K562 (cell line): ENCODE measurements at regions not wholly inside any gene's neighbourhood (a gene's known extent, or its start where the extent isn't known, plus 50 kb on each side); places are given as distances from the start of the nearest gene placed in this dataset.

Experiments
- ATAC-seq: fragments of 200-7000 bp; cut with Tn5 transposase; 3 replicates; pipeline ENCODE4 v1.9.1; 2020; ENCODE audit warnings: moderate library complexity
- BruUV-seq: library from RNA; stranded (reverse); fragments of 400-500 nt; replicated peaks from 2 replicates; lab custom pipeline; 2021; lab: Mats Ljungman, UMichigan
- CTCF ChIA-PET: fragments of 300-600 bp; formaldehyde crosslinking; extraction: SDS; loops from one replicate; lab custom pipeline; 2021; ENCODE audit warnings: low intra/inter-chr PET ratio; lab: Yijun Ruan, JAX
- POLR2A ChIA-PET: fragments of 300-600, 350-650 bp; sonication (Branson Sonifier 250); formaldehyde crosslinking; extraction: SDS; loops from one replicate; lab custom pipeline; 2021; ENCODE audit warnings: antibody characterized with exemption, inconsistent platforms; lab: Yijun Ruan, JAX
- DNase-seq, 4 experiments: peaks; one replicate each; pipeline versions ENCODE4 v3.0.0 to v3.0.0-alpha.2; 2011 to 2018; ENCODE audit warnings: low spot score in 3 of 4, mixed read lengths in 3 of 4; ENCODE audit errors: extremely low read depth in 1 of 4
- FAIRE-seq: peaks from 2 replicates; lab custom pipeline; 2011; peaks lifted over from hg19 to GRCh38; lab: Jason Lieb, UNC
- H2AFZ ChIP-seq: 2 replicates; pipeline ENCODE4 v1.6.0; 2011; ENCODE audit warnings: low read depth, low read length, control low read depth, inconsistent platforms
- H3K27ac ChIP-seq: fragments of 200-600 bp; 3 replicates; pipeline ENCODE4 v1.8.0; 2011; ENCODE audit warnings: low read depth, mild to moderate bottlenecking, control low read depth, inconsistent platforms, low read length, moderate library complexity, mixed read lengths; ENCODE audit errors: extremely low read depth
- H3K27me3 ChIP-seq, 2 experiments: fragments of 300-600 bp in 1 of 2; 2 replicates in 1 of 2; 3 replicates in 1 of 2; pipeline versions ENCODE4 v1.6.0 to v1.8.0; 2011; ENCODE audit warnings: inconsistent platforms in 2 of 2, low read length in 2 of 2, mild to moderate bottlenecking in 1 of 2, mixed read lengths in 1 of 2, moderate library complexity in 1 of 2; ENCODE audit not compliant: control insufficient read depth in 2 of 2, insufficient read depth in 2 of 2
- H3K36me3 ChIP-seq: fragments of 300-600 bp; 3 replicates; pipeline ENCODE4 v1.8.0; 2011; ENCODE audit warnings: mild to moderate bottlenecking, low read length, inconsistent platforms; ENCODE audit not compliant: control insufficient read depth, insufficient read depth
- H3K4me1 ChIP-seq, 2 experiments: fragments of 200-600 bp in 1 of 2; replicated peaks in 1 of 2; 2 replicates in 1 of 2; 3 replicates in 1 of 2; pipeline versions ENCODE4 v1.5.1 to v1.8.0; 2011; ENCODE audit warnings: inconsistent platforms in 2 of 2, low read length in 2 of 2, mild to moderate bottlenecking in 1 of 2, mixed read lengths in 1 of 2, moderate library complexity in 1 of 2; ENCODE audit not compliant: control insufficient read depth in 2 of 2, insufficient read depth in 2 of 2
- H3K4me2 ChIP-seq: 2 replicates; pipeline ENCODE4 v1.6.1; 2011; ENCODE audit warnings: low read length, control low read depth, inconsistent platforms, mixed read lengths; ENCODE audit not compliant: insufficient read depth
- H3K4me3 ChIP-seq: fragments of 200-600 bp; sonication (generic), shearing (Covaris generic); 2 replicates; pipeline ENCODE4 v1.5.1; 2016; ENCODE audit warnings: control low read depth, inconsistent platforms
- H3K79me2 ChIP-seq: fragments of 200-600 bp; 3 replicates; pipeline ENCODE4 v1.8.0; 2011; ENCODE audit warnings: low read length, inconsistent platforms; ENCODE audit not compliant: control insufficient read depth, insufficient read depth
- H3K9ac ChIP-seq, 2 experiments: 2 replicates each; pipeline versions ENCODE4 v1.6.0 to v1.6.1; 2011; ENCODE audit warnings: low read depth in 2 of 2, low read length in 2 of 2, control low read depth in 1 of 2, inconsistent platforms in 1 of 2, mild to moderate bottlenecking in 1 of 2, mixed read lengths in 1 of 2; ENCODE audit not compliant: insufficient read depth in 1 of 2
- H3K9me1 ChIP-seq: one replicate; pipeline ENCODE4 v1.6.0; 2011; ENCODE audit warnings: inconsistent platforms, mild to moderate bottlenecking, low read length, moderate library complexity; ENCODE audit not compliant: control insufficient read depth, insufficient read depth
- H3K9me3 ChIP-seq: replicated peaks from 2 replicates; pipeline ENCODE4 v1.5.1; 2011; ENCODE audit warnings: low read depth, low read length, inconsistent platforms; ENCODE audit not compliant: control insufficient read depth, insufficient read depth
- H4K20me1 ChIP-seq: replicated peaks from 2 replicates; pipeline ENCODE4 v1.6.1; 2011; ENCODE audit warnings: low read length, inconsistent platforms, mixed read lengths; ENCODE audit not compliant: control insufficient read depth, insufficient read depth
- ATF1 ChIP-seq, 2 experiments: fragments of 450-650 bp in 1 of 2; IDR thresholded peaks; 2 replicates each; pipeline ENCODE4 v1.6.1; 2016; ENCODE audit warnings: missing compliant biosample characterization in 1 of 2, missing genetic modification characterization in 1 of 2
- BRCA1 ChIP-seq, 2 experiments: fragments of 450-650 bp in 1 of 2; sonication (generic) in 1 of 2; formaldehyde crosslinking in 1 of 2; IDR thresholded peaks; 2 replicates each; pipeline versions ENCODE4 v1.5.0 to v1.6.1; 2017 to 2020; ENCODE audit warnings: mild to moderate bottlenecking in 1 of 2, missing genetic modification reagents in 1 of 2
- ELF1 ChIP-seq: fragments of 200-800 bp; sonication (Bioruptor generic); IDR thresholded peaks from 2 replicates; pipeline ENCODE4 v1.6.1; 2016; ENCODE audit warnings: missing genetic modification characterization, missing compliant biosample characterization
- KAT7 ChIP-seq: sonication (generic); formaldehyde crosslinking; IDR thresholded peaks from 2 replicates; pipeline ENCODE4 v1.8.0; 2022; ENCODE audit warnings: missing genetic modification reagents, mild to moderate bottlenecking, borderline replicate concordance
- PTBP1 ChIP-seq: fragments of 200-400 bp; formaldehyde crosslinking; IDR thresholded peaks from 2 replicates; pipeline ENCODE4 v1.6.1; 2017; ENCODE audit warnings: low read depth, low read length
- SIN3B ChIP-seq: fragments of 450-650 bp; IDR thresholded peaks from 2 replicates; pipeline ENCODE4 v1.6.1; 2017; ENCODE audit warnings: low read depth, mild to moderate bottlenecking, moderate library complexity
- WGBS: fragments of 100-300 bp; shearing (Covaris generic); methylation state at CpG from one replicate; pipeline ENCODE4 v1.1.6; 2016; ENCODE audit warnings: low coverage, mixed read lengths; ENCODE audit not compliant: insufficient coverage; ENCODE audit errors: missing lambda C conversion rate; 5-methylcytosine and 5-hydroxymethylcytosine counted together
- in situ Hi-C: fragments of 300-500 bp; cut with MboI; formaldehyde crosslinking; loops from 4 replicates; pipeline ENCODE4 v1.15.0; 2018; ENCODE audit warnings: inconsistent platforms, mixed read lengths
- intact Hi-C: fragments of 100-400 bp; cut with micrococcal nuclease; formaldehyde crosslinking; loops from 2 replicates; pipeline ENCODE4 v1.14.2; 2022

- CTCF ChIA-PET, result no interaction called here
- peaks cover 0 to 14% of the 10 kb centered on the region in 2 experiments; a peak in 2 of 5 replicates for H3K27me3 ChIP-seq
- no peaks in the 10 kb centered on the region for H3K4me1 ChIP-seq
- no TSS peak for BruUV-seq
- no peak overlapping the region for H2AFZ ChIP-seq
- TF ChIP-seq SIN3B (no peak), KAT7 (CRISPR knock-in tag) (no peak)
- WGBS, result 0% methylated on average over 5 of the region's 5 CpGs
- in situ Hi-C loops (no loop called here), intact Hi-C loops (no loop called here)
- no peak overlapping the region for H3K4me2 ChIP-seq
- POLR2A ChIA-PET, result no interaction called here
- no peak overlapping the region for H3K27ac ChIP-seq
- no peak for FAIRE-seq
- no peak for ATAC-seq
- no peaks in the 10 kb centered on the region for H3K9me1 ChIP-seq
- no peaks in the 10 kb centered on the region for H3K79me2 ChIP-seq
- H3K9me3 ChIP-seq, result no peaks in the 10 kb centered on the region
- no peaks in the 10 kb centered on the region for H4K20me1 ChIP-seq
- no peak overlapping the region for H3K9ac ChIP-seq
- H3K36me3 ChIP-seq, result no peaks in the 10 kb centered on the region
- DNase-seq, result no peak
- H3K4me3 ChIP-seq, result no peak overlapping the region
Observed at GRCh38 chr2:234601213-234601612, 104.3 kb upstream of the ARL4C start.

GRCh38 chr2:234597576-234597861, 100.6 kb upstream of the ARL4C start:
- no peak for TF ChIP-seq BRCA1 (IDR thresholded peaks at IDR 0.05)
- no peak for TF ChIP-seq BRCA1 (CRISPR knock-in tag; IDR thresholded peaks at IDR 0.05)
- no peak for TF ChIP-seq ELF1
- TF ChIP-seq ATF1 (CRISPR knock-in tag; IDR thresholded peaks at IDR 0.05), result no peak
- TF ChIP-seq ATF1 (tag; IDR thresholded peaks at IDR 0.05), result 0 out of 2 replicates have a peak, but pooled peaks have one; percentile 12
- no peak for TF ChIP-seq PTBP1
- POLR2A ChIA-PET, result no interaction called here
- no peaks in the 10 kb centered on the region for H3K4me1 ChIP-seq
- intact Hi-C loops (no loop called here), in situ Hi-C loops (no loop called here)
- H3K36me3 ChIP-seq, result no peaks in the 10 kb centered on the region
- BruUV-seq, result no TSS peak
- no peak overlapping the region for H3K9ac ChIP-seq
- H3K27me3 ChIP-seq, result peaks cover 0 to 6% of the 10 kb centered on the region in 2 experiments; a peak in 2 of 5 replicates
- H4K20me1 ChIP-seq, result no peaks in the 10 kb centered on the region
- DNase-seq (no peak), FAIRE-seq (no peak), ATAC-seq (no peak)
- whole genome bisulfite sequencing, result 3% methylated on average over 5 of the region's 6 CpGs
- no peaks in the 10 kb centered on the region for H3K79me2 ChIP-seq
- H3K9me3 ChIP-seq, result no peaks in the 10 kb centered on the region
- H3K9me1 ChIP-seq, result no peaks in the 10 kb centered on the region
- H3K4me3 ChIP-seq, result no peak overlapping the region
- no peak overlapping the region for H3K27ac ChIP-seq
- H2AFZ ChIP-seq, result no peak overlapping the region
- CTCF ChIA-PET, result no interaction called here
- H3K4me2 ChIP-seq, result no peak overlapping the region
